Astrocyte (in vitro differentiated cells and primary cell): ENCODE measurements at regions not wholly inside any gene's neighbourhood (a gene's known extent, or its start where the extent isn't known, plus 50 kb on each side); places are given as distances from the start of the nearest gene placed in this dataset.

Experiments
- DNase-seq: peaks from one replicate; pipeline ENCODE4 v3.0.0-alpha.2; 2010; ENCODE audit warnings: low read depth
- FAIRE-seq: peaks from 2 replicates; lab custom pipeline; 2011; peaks lifted over from hg19 to GRCh38; lab: Jason Lieb, UNC
- H2AFZ ChIP-seq: 2 replicates; pipeline ENCODE4 v1.6.0; 2012; ENCODE audit warnings: low read depth, low read length, inconsistent platforms
- H3K27ac ChIP-seq: 2 replicates; pipeline ENCODE4 v1.5.1; 2011; ENCODE audit warnings: low read depth, low read length, inconsistent platforms
- H3K27me3 ChIP-seq: 2 replicates; pipeline ENCODE4 v1.6.0; 2011; ENCODE audit warnings: low read length, inconsistent platforms; ENCODE audit not compliant: insufficient read depth
- H3K36me3 ChIP-seq: 2 replicates; pipeline ENCODE4 v1.5.1; 2011; ENCODE audit warnings: low read length, inconsistent platforms; ENCODE audit not compliant: insufficient read depth
- H3K4me1 ChIP-seq: 2 replicates; pipeline ENCODE4 v1.5.1; 2011; ENCODE audit warnings: low read length, inconsistent platforms; ENCODE audit not compliant: insufficient read depth
- H3K4me2 ChIP-seq: 2 replicates; pipeline ENCODE4 v1.6.0; 2012; ENCODE audit warnings: low read length, inconsistent platforms
- H3K4me3 ChIP-seq: 2 replicates; pipeline ENCODE4 v1.5.1; 2011; ENCODE audit warnings: low read depth, mild to moderate bottlenecking, low read length, inconsistent platforms; ENCODE audit not compliant: insufficient read depth
- H3K79me2 ChIP-seq: 2 replicates; pipeline ENCODE4 v1.6.0; 2012; ENCODE audit warnings: mild to moderate bottlenecking, low read length, inconsistent platforms; ENCODE audit not compliant: insufficient read depth
- H3K9ac ChIP-seq: 2 replicates; pipeline ENCODE4 v1.6.0; 2012; ENCODE audit warnings: mild to moderate bottlenecking, low read length, inconsistent platforms
- H3K9me3 ChIP-seq: 2 replicates; pipeline ENCODE4 v1.5.1; 2012; ENCODE audit warnings: low read depth, mild to moderate bottlenecking, low read length, inconsistent platforms; ENCODE audit not compliant: insufficient read depth
- H4K20me1 ChIP-seq: 2 replicates; pipeline ENCODE4 v1.6.0; 2012; ENCODE audit warnings: low read length, inconsistent platforms; ENCODE audit not compliant: insufficient read depth
- H3K27ac Mint-ChIP-seq: one replicate; pipeline ENCODE4 v1.8.0; 2021; ENCODE audit warnings: mild to moderate bottlenecking, mixed read lengths; ENCODE audit not compliant: unreplicated experiment
- H3K27me3 Mint-ChIP-seq: one replicate; pipeline ENCODE4 v1.8.0; 2021; ENCODE audit warnings: low read depth, mixed read lengths; ENCODE audit not compliant: unreplicated experiment
- H3K36me3 Mint-ChIP-seq: one replicate; pipeline ENCODE4 v1.8.0; 2021; ENCODE audit warnings: low read depth, mixed read lengths; ENCODE audit not compliant: unreplicated experiment
- H3K4me1 Mint-ChIP-seq: one replicate; pipeline ENCODE4 v1.8.0; 2021; ENCODE audit warnings: low read depth, mixed read lengths; ENCODE audit not compliant: unreplicated experiment
- H3K4me3 Mint-ChIP-seq: one replicate; pipeline ENCODE4 v1.8.0; 2021; ENCODE audit warnings: mild to moderate bottlenecking, moderate library complexity, mixed read lengths; ENCODE audit not compliant: unreplicated experiment
- H3K9me3 Mint-ChIP-seq: one replicate; pipeline ENCODE4 v1.8.0; 2021; ENCODE audit warnings: mild to moderate bottlenecking, mixed read lengths; ENCODE audit not compliant: unreplicated experiment
- EZH2 ChIP-seq: IDR thresholded peaks from 2 replicates; pipeline ENCODE4 v1.6.1; 2012; ENCODE audit warnings: mild to moderate bottlenecking, low read length, inconsistent platforms; ENCODE audit not compliant: insufficient read depth
- TF ChIP-seq, protein P1 (sequence below): IDR thresholded peaks from 2 replicates; pipeline ENCODE4 v1.5.1; 2011; ENCODE audit warnings: low read depth, mild to moderate bottlenecking, inconsistent platforms, low read length, moderate library complexity; ENCODE audit not compliant: insufficient read depth

DNA sequence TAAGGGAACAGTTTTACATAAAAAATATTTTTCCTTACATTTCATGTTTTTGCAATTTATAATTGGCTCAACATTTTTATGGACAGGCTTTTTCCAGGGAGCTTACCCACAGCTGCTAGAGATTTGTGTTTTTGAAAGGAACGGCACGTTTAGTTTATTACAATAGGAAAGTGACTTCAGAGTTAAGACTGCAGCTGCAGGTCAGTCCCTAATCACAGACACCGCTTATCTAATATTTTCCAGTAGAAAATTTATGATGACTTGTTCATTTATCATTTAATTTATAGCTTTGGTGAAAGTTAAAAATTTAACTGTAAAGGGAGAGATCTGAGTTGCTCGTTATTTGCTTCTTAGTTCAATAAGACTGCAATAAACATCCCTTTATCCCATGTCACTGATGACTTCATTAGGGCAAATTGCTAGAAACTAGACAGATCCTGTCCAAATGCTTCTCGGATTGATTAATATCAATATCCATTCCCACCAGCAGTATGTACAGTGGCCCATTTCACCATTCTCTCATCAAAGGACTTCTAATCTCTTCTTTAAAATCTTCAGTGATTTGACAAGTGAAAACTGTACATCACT lies 97.0 kb upstream of the ODAD2 start:
- TF ChIP-seq, protein P1, sequence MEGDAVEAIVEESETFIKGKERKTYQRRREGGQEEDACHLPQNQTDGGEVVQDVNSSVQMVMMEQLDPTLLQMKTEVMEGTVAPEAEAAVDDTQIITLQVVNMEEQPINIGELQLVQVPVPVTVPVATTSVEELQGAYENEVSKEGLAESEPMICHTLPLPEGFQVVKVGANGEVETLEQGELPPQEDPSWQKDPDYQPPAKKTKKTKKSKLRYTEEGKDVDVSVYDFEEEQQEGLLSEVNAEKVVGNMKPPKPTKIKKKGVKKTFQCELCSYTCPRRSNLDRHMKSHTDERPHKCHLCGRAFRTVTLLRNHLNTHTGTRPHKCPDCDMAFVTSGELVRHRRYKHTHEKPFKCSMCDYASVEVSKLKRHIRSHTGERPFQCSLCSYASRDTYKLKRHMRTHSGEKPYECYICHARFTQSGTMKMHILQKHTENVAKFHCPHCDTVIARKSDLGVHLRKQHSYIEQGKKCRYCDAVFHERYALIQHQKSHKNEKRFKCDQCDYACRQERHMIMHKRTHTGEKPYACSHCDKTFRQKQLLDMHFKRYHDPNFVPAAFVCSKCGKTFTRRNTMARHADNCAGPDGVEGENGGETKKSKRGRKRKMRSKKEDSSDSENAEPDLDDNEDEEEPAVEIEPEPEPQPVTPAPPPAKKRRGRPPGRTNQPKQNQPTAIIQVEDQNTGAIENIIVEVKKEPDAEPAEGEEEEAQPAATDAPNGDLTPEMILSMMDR, result no peak
- TF ChIP-seq EZH2, result no peak
- H3K4me3 Mint-ChIP-seq, result no peak overlapping the region
- DNase-seq, result no peak
- H3K4me1 Mint-ChIP-seq, result no peaks in the 10 kb centered on the region
- Histone ChIP-seq H3K27ac (no peak overlapping the region), H3K4me2 (no peak overlapping the region), H3K9me3 (no peaks in the 10 kb centered on the region), H2AFZ (no peak overlapping the region), H3K4me1 (no peaks in the 10 kb centered on the region), H3K36me3 (no peaks in the 10 kb centered on the region), H3K4me3 (no peak overlapping the region), H3K27me3 (no peaks in the 10 kb centered on the region), H3K9ac (no peak overlapping the region), H4K20me1 (no peaks in the 10 kb centered on the region), H3K79me2 (no peaks in the 10 kb centered on the region)
- H3K36me3 Mint-ChIP-seq, result no peaks in the 10 kb centered on the region
- no peak for FAIRE-seq
- no peaks in the 10 kb centered on the region for H3K9me3 Mint-ChIP-seq
- H3K27ac Mint-ChIP-seq, result no peak overlapping the region
- no peaks in the 10 kb centered on the region for H3K27me3 Mint-ChIP-seq

DNA sequence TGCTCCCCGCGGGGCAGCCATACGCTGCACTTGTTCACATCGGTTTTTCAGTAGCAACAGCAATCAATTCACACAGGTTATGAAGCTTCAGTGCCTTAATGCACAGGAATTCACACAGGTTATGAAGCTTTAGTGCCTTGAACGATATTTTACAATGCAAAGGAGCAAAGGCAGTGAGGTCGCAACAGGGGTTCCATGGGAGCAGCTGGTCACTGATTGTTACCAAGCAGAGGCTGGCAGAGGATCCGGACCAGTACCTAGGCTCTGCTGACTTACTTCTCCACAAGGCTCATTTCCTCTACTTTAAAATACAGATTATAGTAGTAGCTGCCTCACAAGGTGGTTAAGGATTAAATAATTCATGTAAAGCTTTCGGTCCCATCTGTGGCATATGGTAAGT lies 95.2 kb upstream of the ODAD2 start:
- no peak for FAIRE-seq
- H3K27me3 Mint-ChIP-seq, result no peaks in the 10 kb centered on the region
- no peaks in the 10 kb centered on the region for H3K79me2 ChIP-seq

DNA sequence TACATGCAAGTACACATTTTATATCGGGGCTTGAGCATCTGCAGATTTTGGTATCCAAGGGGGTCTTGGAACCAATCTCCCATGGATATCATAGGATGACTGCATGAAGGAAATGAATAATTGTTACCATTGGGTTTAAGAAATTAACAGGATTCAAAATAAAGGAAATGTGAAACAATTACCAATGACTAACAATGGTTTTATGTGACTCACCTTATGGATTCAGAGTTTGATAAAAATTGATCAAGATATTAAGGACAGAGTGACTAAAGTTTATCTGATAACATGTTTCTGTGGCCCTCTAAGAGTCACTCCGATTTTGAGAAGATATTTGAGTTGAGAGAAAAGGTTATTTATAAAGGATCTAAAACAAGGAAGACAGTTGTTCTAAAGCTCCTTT lies 93.0 kb upstream of the ODAD2 start:
- H3K9ac ChIP-seq, result no peak overlapping the region
- no peak overlapping the region for H2AFZ ChIP-seq
- H3K4me2 ChIP-seq, result no peak overlapping the region
- no peaks in the 10 kb centered on the region for H3K27me3 Mint-ChIP-seq
- DNase-seq, result no peak
- no peaks in the 10 kb centered on the region for H3K36me3 ChIP-seq
- no peaks in the 10 kb centered on the region for H4K20me1 ChIP-seq
- H3K4me1 Mint-ChIP-seq, result peaks cover 14% of the 10 kb centered on the region
- peaks cover 2% of the 10 kb centered on the region for H3K36me3 Mint-ChIP-seq
- no peaks in the 10 kb centered on the region for H3K27me3 ChIP-seq
- FAIRE-seq, result peak; percentile 34
- no peaks in the 10 kb centered on the region for H3K9me3 ChIP-seq
- no peaks in the 10 kb centered on the region for H3K9me3 Mint-ChIP-seq
- no peak overlapping the region for H3K27ac ChIP-seq
- H3K4me1 ChIP-seq, result peaks cover 12% of the 10 kb centered on the region
- no peak overlapping the region for H3K27ac Mint-ChIP-seq
- no peak overlapping the region for H3K4me3 ChIP-seq
- H3K4me3 Mint-ChIP-seq, result no peak overlapping the region
- no peak for TF ChIP-seq EZH2
- TF ChIP-seq, protein P1, result no peak
- no peaks in the 10 kb centered on the region for H3K79me2 ChIP-seq

More for the DNA sequence above, 95.2 kb upstream of the ODAD2 start:
- Histone ChIP-seq H3K4me2 (no peak overlapping the region), H3K9me3 (no peaks in the 10 kb centered on the region), H3K4me3 (no peak overlapping the region), H4K20me1 (no peaks in the 10 kb centered on the region), H3K27me3 (no peaks in the 10 kb centered on the region), H3K4me1 (peaks cover 7% of the 10 kb centered on the region), H3K27ac (no peak overlapping the region), H3K36me3 (no peaks in the 10 kb centered on the region), H2AFZ (no peak overlapping the region), H3K9ac (no peak overlapping the region)
- H3K36me3 Mint-ChIP-seq, result no peaks in the 10 kb centered on the region
- peaks cover 6% of the 10 kb centered on the region for H3K4me1 Mint-ChIP-seq
- TF ChIP-seq EZH2, result no peak
- TF ChIP-seq, protein P1, result no peak
- H3K9me3 Mint-ChIP-seq, result no peaks in the 10 kb centered on the region
- no peak overlapping the region for H3K4me3 Mint-ChIP-seq
- no peak for DNase-seq
- H3K27ac Mint-ChIP-seq, result no peak overlapping the region
